LNCaP clone FGC (cell line): ENCODE measurements at regions not wholly inside any gene's neighbourhood (a gene's known extent, or its start where the extent isn't known, plus 50 kb on each side); places are given as distances from the start of the nearest gene placed in this dataset.
"Not testable (repeated sequence)": the region's sequence is repeated elsewhere in the genome, so short reads cannot be mapped to it uniquely, and the experiment has no call there.

Experiments used
- DNase-seq: peaks from one replicate; pipeline ENCODE4 v3.0.0-alpha.2; 2011; ENCODE audit warnings: low read depth
- H3K4me3 ChIP-seq: 2 replicates; pipeline ENCODE4 v1.5.1; 2011; ENCODE audit warnings: mild to moderate bottlenecking, low read depth, low read length, control low read depth
- CTCF ChIP-seq: IDR thresholded peaks from 2 replicates; pipeline ENCODE4 v1.5.1; 2012; ENCODE audit warnings: mild to moderate bottlenecking; ENCODE audit not compliant: control insufficient read depth, insufficient read depth; ENCODE audit errors: extremely low read depth

- DNase-seq, result no peak
- no peak overlapping the region for H3K4me3 ChIP-seq
- TF ChIP-seq CTCF, result no peak
Observed at GRCh38 chr7:8831376-8831775, 398.0 kb downstream of the NXPH1 start.

GRCh38 chr7:8833355-8833754 is 399.9 kb downstream of the NXPH1 start:
- no peak for TF ChIP-seq CTCF
- no peak overlapping the region for H3K4me3 ChIP-seq
- DNase-seq, result peak; percentile 2

- DNase-seq, result no peak
- TF ChIP-seq CTCF, result no peak
- H3K4me3 ChIP-seq, result no peak overlapping the region
Observed at GRCh38 chr7:8841171-8841570, 407.8 kb downstream of the NXPH1 start.

GRCh38 chr7:8871716-8872115 is 438.3 kb downstream of the NXPH1 start:
- no peak for DNase-seq
- no peak overlapping the region for H3K4me3 ChIP-seq
- TF ChIP-seq CTCF, result no peak

- no peak for TF ChIP-seq CTCF
- H3K4me3 ChIP-seq, result no peak overlapping the region
- no peak for DNase-seq
Observed at GRCh38 chr7:8881916-8882315, 448.5 kb downstream of the NXPH1 start.

- no peak for DNase-seq
- no peak overlapping the region for H3K4me3 ChIP-seq
- no peak for TF ChIP-seq CTCF
Observed at GRCh38 chr7:8885480-8886000, 452.1 kb downstream of the NXPH1 start.

- H3K4me3 ChIP-seq, DNase-seq: not testable (repeated sequence)
Observed at GRCh38 chr7:8890346-8890745, 456.9 kb downstream of the NXPH1 start.
